ENCODE measurements at regions not wholly inside any gene's neighbourhood (a gene's known extent, or its start where the extent isn't known, plus 50 kb on each side); places are given as distances from the start of the nearest gene placed in this dataset.
A peak's percentile ranks its signal among the peaks of the same experiment; 100 is the strongest.

DNA sequence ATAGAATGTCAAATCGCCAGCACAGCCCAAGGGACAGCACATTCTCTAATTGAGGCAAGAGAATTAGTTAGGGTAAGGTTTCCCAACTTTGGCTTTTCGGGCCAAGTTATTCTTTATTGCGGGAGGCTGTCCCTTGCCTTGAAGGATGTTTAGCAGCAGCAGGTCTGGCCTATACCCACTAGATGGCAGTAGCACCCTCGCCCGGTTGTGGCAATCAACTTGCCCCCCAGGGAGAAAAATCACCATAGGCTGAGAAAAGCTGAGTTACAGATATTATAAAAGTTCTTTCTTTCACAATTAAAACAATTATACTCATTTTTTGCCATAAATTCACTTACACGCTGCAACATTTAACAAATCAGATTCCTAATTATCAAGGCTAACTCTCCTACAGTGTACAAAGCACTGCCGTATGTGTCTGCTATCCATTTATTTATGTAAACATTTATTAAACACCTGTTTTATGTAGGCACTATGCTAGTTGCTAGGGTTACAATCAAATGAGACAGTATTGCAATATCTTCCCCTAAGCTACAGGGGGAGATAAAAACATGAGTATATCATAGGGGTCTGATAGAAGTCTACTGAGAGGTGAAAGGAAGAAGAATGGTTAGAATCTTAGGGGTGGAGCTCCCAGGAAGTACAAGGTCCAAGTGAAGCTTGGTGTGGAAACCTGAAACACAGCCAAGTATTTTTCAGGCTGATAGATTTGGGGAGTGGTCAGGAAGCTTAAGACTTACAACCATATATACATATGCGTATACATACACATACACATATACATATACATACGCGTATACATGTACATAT, 452.3 kb downstream of the RAB38 start:
- TF ChIP-seq, protein P1, sequence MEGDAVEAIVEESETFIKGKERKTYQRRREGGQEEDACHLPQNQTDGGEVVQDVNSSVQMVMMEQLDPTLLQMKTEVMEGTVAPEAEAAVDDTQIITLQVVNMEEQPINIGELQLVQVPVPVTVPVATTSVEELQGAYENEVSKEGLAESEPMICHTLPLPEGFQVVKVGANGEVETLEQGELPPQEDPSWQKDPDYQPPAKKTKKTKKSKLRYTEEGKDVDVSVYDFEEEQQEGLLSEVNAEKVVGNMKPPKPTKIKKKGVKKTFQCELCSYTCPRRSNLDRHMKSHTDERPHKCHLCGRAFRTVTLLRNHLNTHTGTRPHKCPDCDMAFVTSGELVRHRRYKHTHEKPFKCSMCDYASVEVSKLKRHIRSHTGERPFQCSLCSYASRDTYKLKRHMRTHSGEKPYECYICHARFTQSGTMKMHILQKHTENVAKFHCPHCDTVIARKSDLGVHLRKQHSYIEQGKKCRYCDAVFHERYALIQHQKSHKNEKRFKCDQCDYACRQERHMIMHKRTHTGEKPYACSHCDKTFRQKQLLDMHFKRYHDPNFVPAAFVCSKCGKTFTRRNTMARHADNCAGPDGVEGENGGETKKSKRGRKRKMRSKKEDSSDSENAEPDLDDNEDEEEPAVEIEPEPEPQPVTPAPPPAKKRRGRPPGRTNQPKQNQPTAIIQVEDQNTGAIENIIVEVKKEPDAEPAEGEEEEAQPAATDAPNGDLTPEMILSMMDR (conservative IDR thresholded peaks at IDR 0.05 in 1 of 2, IDR thresholded peaks at IDR 0.05 in 1 of 2; ENCODE audit: low read depth in 1 of 2, low read length in 2 of 2), result peak; percentile 55 to 66
- TF ChIP-seq EZH2 (IDR thresholded peaks at IDR 0.05; ENCODE audit: low read length, missing control alignments), result no peak
